ENCODE measurements at regions not wholly inside any gene's neighbourhood (a gene's known extent, or its start where the extent isn't known, plus 50 kb on each side); places are given as distances from the start of the nearest gene placed in this dataset.

GRCh38 chr6:3535033-3535775 is 78.4 kb upstream of the SLC22A23 start:
- no peak for ATAC-seq (ENCODE audit: insufficient number of reproducible peaks, low FRiP score, low read depth)
- DNase-seq (ENCODE audit: low spot score) = no peak
- Histone ChIP-seq H3K27ac (no peak overlapping the region), H3K4me3 (no peak overlapping the region), H3K27me3 (replicated peaks; ENCODE audit: insufficient read depth) (no peaks in the 10 kb centered on the region), H3K36me3 (no peaks in the 10 kb centered on the region), H3K4me1 (ENCODE audit: control insufficient read depth in 1 of 2, low read depth in 2 of 2) (no peaks in the 10 kb centered on the region), H3K9me3 (no peaks in the 10 kb centered on the region)
- TF ChIP-seq CTCF (IDR thresholded peaks at IDR 0.05) = no peak

DNA sequence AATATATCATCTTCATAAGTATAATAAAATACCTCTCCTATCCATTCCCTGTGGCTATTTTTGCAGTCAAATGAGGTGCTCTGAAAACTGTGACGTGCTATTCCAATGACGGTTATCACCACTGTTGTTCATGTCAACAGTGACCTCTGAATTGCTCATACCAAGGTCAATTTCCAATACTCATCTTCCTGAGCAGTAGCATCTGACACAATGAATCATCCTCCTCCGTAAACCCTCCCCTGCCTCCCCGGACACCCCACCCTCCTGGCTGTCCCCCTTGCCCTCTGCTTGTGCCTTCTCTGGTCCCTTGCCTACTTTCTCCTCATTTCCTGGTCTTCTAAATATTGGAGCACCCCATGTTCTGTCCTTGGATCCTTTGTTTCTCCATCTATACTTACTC is 77.7 kb upstream of the SLC22A23 start:
- no peak for TF ChIP-seq CTCF (IDR thresholded peaks at IDR 0.05)
- Histone ChIP-seq H3K4me3 (no peak overlapping the region), H3K36me3 (no peaks in the 10 kb centered on the region), H3K4me1 (ENCODE audit: control insufficient read depth in 1 of 2, low read depth in 2 of 2) (no peaks in the 10 kb centered on the region), H3K27me3 (replicated peaks; ENCODE audit: insufficient read depth) (no peaks in the 10 kb centered on the region), H3K9me3 (no peaks in the 10 kb centered on the region), H3K27ac (no peak overlapping the region)
- DNase-seq (ENCODE audit: low spot score) (no peak), ATAC-seq (ENCODE audit: insufficient number of reproducible peaks, low FRiP score, low read depth) (no peak)

GRCh38 chr6:3533981-3534380 is 77.1 kb upstream of the SLC22A23 start:
- DNase-seq (ENCODE audit: low spot score) = no peak
- Histone ChIP-seq H3K27ac (no peak overlapping the region), H3K36me3 (no peaks in the 10 kb centered on the region), H3K9me3 (no peaks in the 10 kb centered on the region), H3K4me1 (ENCODE audit: control insufficient read depth in 1 of 2, low read depth in 2 of 2) (no peaks in the 10 kb centered on the region), H3K4me3 (no peak overlapping the region), H3K27me3 (replicated peaks; ENCODE audit: insufficient read depth) (no peaks in the 10 kb centered on the region)
- TF ChIP-seq CTCF (IDR thresholded peaks at IDR 0.05) = no peak
- no peak for ATAC-seq (ENCODE audit: insufficient number of reproducible peaks, low FRiP score, low read depth)

GRCh38 chr6:3532296-3532916 is 75.6 kb upstream of the SLC22A23 start:
- no peaks in the 10 kb centered on the region for H3K9me3 ChIP-seq
- H3K27me3 ChIP-seq (replicated peaks; ENCODE audit: insufficient read depth) = no peaks in the 10 kb centered on the region
- H3K4me3 ChIP-seq = no peak overlapping the region
- no peaks in the 10 kb centered on the region for H3K4me1 ChIP-seq (ENCODE audit: control insufficient read depth in 1 of 2, low read depth in 2 of 2)
- no peak for DNase-seq (ENCODE audit: low spot score)
- ATAC-seq (ENCODE audit: insufficient number of reproducible peaks, low FRiP score, low read depth) = no peak
- no peaks in the 10 kb centered on the region for H3K36me3 ChIP-seq
- H3K27ac ChIP-seq = no peak overlapping the region
- TF ChIP-seq CTCF (IDR thresholded peaks at IDR 0.05) = no peak

DNA sequence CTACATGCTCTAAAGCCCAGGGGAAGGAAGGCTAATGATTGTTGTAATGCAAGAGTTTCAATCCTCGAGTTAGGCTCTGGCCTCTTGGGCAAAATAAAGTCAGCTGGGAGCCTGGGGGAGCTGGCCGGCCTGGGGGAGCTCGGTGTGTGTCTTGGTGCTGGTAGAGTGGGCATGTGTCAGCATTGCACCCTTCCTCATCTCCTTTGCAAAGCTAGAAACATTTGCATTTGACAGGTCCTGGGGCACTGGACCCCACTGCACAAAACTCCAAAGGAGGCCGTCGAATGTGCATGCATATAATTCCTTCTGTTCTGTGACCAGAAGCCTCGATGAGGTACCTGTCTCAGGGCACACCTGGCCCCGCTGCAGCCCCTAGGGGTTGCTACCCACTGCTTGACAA is 74.6 kb upstream of the SLC22A23 start:
- no peaks in the 10 kb centered on the region for H3K27me3 ChIP-seq (replicated peaks; ENCODE audit: insufficient read depth)
- DNase-seq (ENCODE audit: low spot score) (no peak), ATAC-seq (ENCODE audit: insufficient number of reproducible peaks, low FRiP score, low read depth) (no peak)
- H3K4me1 ChIP-seq (ENCODE audit: control insufficient read depth in 1 of 2, low read depth in 2 of 2) = peaks cover 0 to 6% of the 10 kb centered on the region in 2 donors
- no peaks in the 10 kb centered on the region for H3K9me3 ChIP-seq
- H3K27ac ChIP-seq = no peak overlapping the region
- TF ChIP-seq CTCF (IDR thresholded peaks at IDR 0.05) = no peak
- no peak overlapping the region for H3K4me3 ChIP-seq
- H3K36me3 ChIP-seq = no peaks in the 10 kb centered on the region

Data from thoracic aorta (tissue), 2 donors.